GM12878 (cell line): ENCODE measurements at regions not wholly inside any gene's neighbourhood (a gene's known extent, or its start where the extent isn't known, plus 50 kb on each side); places are given as distances from the start of the nearest gene placed in this dataset.

Experiments
- ATAC-seq: fragments of 200-7000 bp; cut with Tn5 transposase; 3 replicates; pipeline ENCODE4 v1.9.1; 2020; ENCODE audit warnings: mild to moderate bottlenecking, moderate library complexity
- BruUV-seq: library from RNA; stranded (reverse); fragments of 400-500 nt; replicated peaks from 2 replicates; lab custom pipeline; 2021; lab: Mats Ljungman, UMichigan
- CTCF ChIA-PET: fragments of 300-600 bp; sonication (Branson Sonifier 250); formaldehyde crosslinking; extraction: SDS; loops from one replicate; lab custom pipeline; 2021; ENCODE audit warnings: inconsistent platforms; lab: Yijun Ruan, JAX
- POLR2A ChIA-PET: fragments of 350-600 bp; formaldehyde crosslinking; extraction: SDS; loops from one replicate; lab custom pipeline; 2021; ENCODE audit warnings: inconsistent platforms; lab: Charles Lee
- RAD21 ChIA-PET: fragments of 300-600 bp; sonication (Branson Sonifier 250); formaldehyde crosslinking; loops from one replicate; lab custom pipeline; 2023; ENCODE audit warnings: antibody characterized with exemption; ENCODE audit not compliant: unreplicated experiment; lab: Charles Lee
- SMC1A ChIA-PET: fragments of 300-600 bp; sonication (Branson Sonifier 250); formaldehyde crosslinking; loops from one replicate; lab custom pipeline; 2023; ENCODE audit not compliant: unreplicated experiment, uncharacterized antibody; lab: Charles Lee
- DNase-seq: peaks from one replicate; pipeline ENCODE4 v3.0.0-alpha.2; 2011; ENCODE audit warnings: low read depth, low spot score
- FAIRE-seq: peaks from 3 replicates; lab custom pipeline; 2011; peaks lifted over from hg19 to GRCh38; lab: Jason Lieb, UNC
- H2AFZ ChIP-seq: 2 replicates; pipeline ENCODE4 v1.6.0; 2011; ENCODE audit warnings: low read depth, low read length, control low read depth; ENCODE audit not compliant: control insufficient read depth
- H3K27ac ChIP-seq: 2 replicates; pipeline ENCODE4 v1.5.1; 2011; ENCODE audit warnings: control low read depth; ENCODE audit not compliant: control insufficient read depth, insufficient read depth
- H3K27me3 ChIP-seq, 2 experiments: replicated peaks in 1 of 2; 2 replicates each; pipeline versions ENCODE4 v1.6.0 to v1.6.1; 2011; ENCODE audit warnings: low read length in 1 of 2; ENCODE audit not compliant: control insufficient read depth in 2 of 2, insufficient read depth in 2 of 2
- H3K36me3 ChIP-seq, 2 experiments: 2 replicates each; pipeline ENCODE4 v1.5.1; 2011; ENCODE audit warnings: low read length in 1 of 2; ENCODE audit not compliant: control insufficient read depth in 2 of 2, insufficient read depth in 2 of 2
- H3K4me1 ChIP-seq: 2 replicates; pipeline ENCODE4 v1.6.1; 2011; ENCODE audit warnings: mild to moderate bottlenecking, low read length, moderate library complexity, mixed read lengths; ENCODE audit not compliant: control insufficient read depth, insufficient read depth
- H3K4me2 ChIP-seq: 2 replicates; pipeline ENCODE4 v1.6.0; 2011; ENCODE audit warnings: control low read depth; ENCODE audit not compliant: control insufficient read depth, insufficient read depth
- H3K4me3 ChIP-seq: fragments of 200-600 bp; sonication (generic); 2 replicates; pipeline ENCODE4 v1.5.1; 2016
- H3K79me2 ChIP-seq: 2 replicates; pipeline ENCODE4 v1.6.0; 2011; ENCODE audit warnings: low read length; ENCODE audit not compliant: control insufficient read depth, insufficient read depth
- H3K9ac ChIP-seq: 2 replicates; pipeline ENCODE4 v1.8.0; 2011; ENCODE audit warnings: low read length, control low read depth, mixed read lengths; ENCODE audit not compliant: control insufficient read depth, insufficient read depth
- H3K9me3 ChIP-seq: replicated peaks from 3 replicates; pipeline ENCODE4 v1.5.1; 2011; ENCODE audit warnings: mild to moderate bottlenecking, low read length; ENCODE audit not compliant: control insufficient read depth, insufficient read depth
- H4K20me1 ChIP-seq: 2 replicates; pipeline ENCODE4 v1.6.0; 2011; ENCODE audit not compliant: control insufficient read depth, insufficient read depth
- BACH1 ChIP-seq: fragments of 450-650 bp; IDR thresholded peaks from 2 replicates; pipeline ENCODE4 v1.6.1; 2017; ENCODE audit warnings: mild to moderate bottlenecking, borderline replicate concordance
- CHD1 ChIP-seq: IDR thresholded peaks from 2 replicates; pipeline ENCODE4 v1.6.1; 2012; ENCODE audit warnings: low read depth, low read length, improper control_type of control experiment
- EP300 ChIP-seq, 2 experiments: fragments of 150-350 bp in 1 of 2; IDR thresholded peaks; 2 replicates each; pipeline ENCODE4 v1.6.1; 2011 to 2012; ENCODE audit warnings: low read depth in 2 of 2, low read length in 2 of 2, borderline replicate concordance in 1 of 2, improper control_type of control experiment in 1 of 2, inconsistent platforms in 1 of 2; ENCODE audit not compliant: control insufficient read depth in 1 of 2
- MLLT1 ChIP-seq: fragments of 450-650 bp; IDR thresholded peaks from 2 replicates; pipeline ENCODE4 v1.6.1; 2016; ENCODE audit warnings: mild to moderate bottlenecking
- PAX5 ChIP-seq: IDR thresholded peaks from 2 replicates; pipeline ENCODE4 v1.6.1; 2011; ENCODE audit warnings: low read depth, low read length, borderline replicate concordance
- POLR2AphosphoS5 ChIP-seq: IDR thresholded peaks from 2 replicates; pipeline ENCODE4 v1.6.1; 2011; ENCODE audit warnings: mild to moderate bottlenecking, low read length, inconsistent platforms
- YBX1 ChIP-seq: fragments of 450-650 bp; IDR thresholded peaks from 2 replicates; pipeline ENCODE4 v1.6.1; 2016; ENCODE audit warnings: antibody characterized with exemption
- WGBS: methylation state at CpG from one replicate; pipeline ENCODE4 v1.1.6; 2016; ENCODE audit warnings: low lambda C conversion rate; ENCODE audit not compliant: insufficient replicate concordance, insufficient coverage; ENCODE audit errors: missing lambda C conversion rate; 5-methylcytosine and 5-hydroxymethylcytosine counted together
- in situ Hi-C: fragments of 300-500 bp; cut with MboI; formaldehyde crosslinking; loops from 9 replicates; pipeline ENCODE4 v1.14.3; 2018; ENCODE audit warnings: mixed read lengths
- intact Hi-C: fragments of 100-400 bp; cut with micrococcal nuclease; formaldehyde crosslinking; loops from one replicate; pipeline ENCODE4 v1.14.2; 2022; ENCODE audit not compliant: unreplicated experiment

DNA sequence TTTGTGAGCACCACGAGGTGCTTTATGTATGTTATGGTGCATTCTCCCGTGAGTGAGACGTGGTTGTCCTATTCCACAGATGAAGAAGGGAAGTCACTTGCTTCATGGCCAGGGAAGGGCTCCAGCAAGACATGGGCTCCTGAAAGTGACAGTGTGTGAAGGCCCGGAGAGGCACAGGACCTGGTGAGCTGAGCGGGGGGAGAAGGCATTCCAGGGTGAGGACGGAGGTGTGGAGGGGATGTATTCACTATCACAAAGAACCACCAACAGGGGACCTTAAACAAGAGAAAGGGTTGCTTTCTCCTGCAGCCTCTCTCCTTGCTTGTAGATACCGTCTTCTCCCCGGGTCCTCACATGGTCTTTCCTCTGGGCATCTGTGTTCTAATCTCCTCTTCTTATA lies 139.1 kb downstream of the FBLN2 start:
- WGBS: 12% methylated on average over 8 of the region's 8 CpGs
- in situ Hi-C loops (no loop called here), intact Hi-C loops (no loop called here)
- DNase-seq (no peak), FAIRE-seq (no peak), ATAC-seq (no peak)
- Histone ChIP-seq H3K9ac (no peak overlapping the region), H3K4me3 (no peak overlapping the region), H3K4me1 (no peaks in the 10 kb centered on the region), H3K9me3 (no peaks in the 10 kb centered on the region), H2AFZ (no peak overlapping the region), H3K27me3 (peaks cover 0 to 4% of the 10 kb centered on the region in 2 experiments; a peak in 3 of 4 replicates), H3K79me2 (no peaks in the 10 kb centered on the region), H3K36me3 (no peaks in the 10 kb centered on the region), H3K27ac (no peak overlapping the region), H4K20me1 (no peaks in the 10 kb centered on the region), H3K4me2 (no peak overlapping the region)
- no TSS peak for BruUV-seq
- TF ChIP-seq EP300 (IDR thresholded peaks at IDR 0.05; ENCODE audit: borderline replicate concordance in 1 of 2, control insufficient read depth in 1 of 2, low read depth in 2 of 2, low read length in 2 of 2) (no peak), POLR2AphosphoS5 (no peak), PAX5 (no peak), YBX1 (no peak), BACH1 (no peak), CHD1 (no peak), MLLT1 (no peak)
- ChIA-PET RAD21 (no interaction called here), POLR2A (no interaction called here), CTCF (no interaction called here), SMC1A (no interaction called here)
